GM10248 (cell line): ENCODE measurements at regions not wholly inside any gene's neighbourhood (a gene's known extent, or its start where the extent isn't known, plus 50 kb on each side); places are given as distances from the start of the nearest gene placed in this dataset.
"Not testable (repeated sequence)": the region's sequence is repeated elsewhere in the genome, so short reads cannot be mapped to it uniquely, and the experiment has no call there.

Source experiments
- CTCF ChIA-PET: fragments of 300-600 bp; sonication (Branson Sonifier 250); formaldehyde crosslinking; extraction: SDS; loops from one replicate; lab custom pipeline; 2021; ENCODE audit warnings: antibody characterized with exemption; lab: Yijun Ruan, JAX
- POLR2A ChIA-PET: fragments of 350-650 bp; sonication (Branson Sonifier 250); formaldehyde crosslinking; extraction: SDS; loops from one replicate; lab custom pipeline; 2020; ENCODE audit warnings: antibody characterized with exemption; lab: Yijun Ruan, JAX
- DNase-seq: peaks from one replicate; pipeline ENCODE4 v3.0.0; 2012; ENCODE audit errors: extremely low spot score
- CTCF ChIP-seq: IDR thresholded peaks from 2 replicates; pipeline ENCODE4 v1.5.1; 2012; ENCODE audit warnings: mild to moderate bottlenecking, low read depth; ENCODE audit errors: extremely low read depth, missing control alignments, control extremely low read depth

- no peak for DNase-seq
- TF ChIP-seq CTCF = no peak
- CTCF ChIA-PET = no interaction called here
- POLR2A ChIA-PET = no interaction called here
Measured at GRCh38 chr3:187507266-187507665, 139.1 kb downstream of the RTP4 start.

- no peak for TF ChIP-seq CTCF
- no peak for DNase-seq
- POLR2A ChIA-PET = no interaction called here
- CTCF ChIA-PET = no interaction called here
Measured at GRCh38 chr3:187504435-187504834, 136.2 kb downstream of the RTP4 start.

- DNase-seq = no peak
- TF ChIP-seq CTCF = no peak
- ChIA-PET CTCF (no interaction called here), POLR2A (no interaction called here)
Measured at GRCh38 chr3:187498211-187498724, 130.1 kb downstream of the RTP4 start.

GRCh38 chr3:187497052-187497451, 128.9 kb downstream of the RTP4 start:
- POLR2A ChIA-PET = no interaction called here
- no peak for DNase-seq
- CTCF ChIA-PET = no interaction called here
- TF ChIP-seq CTCF = no peak

GRCh38 chr3:187494056-187494455, 125.9 kb downstream of the RTP4 start:
- CTCF ChIA-PET = interaction anchor here (1.6 kb wide), 1 partner anchor 176 kb away, joined by 4 read pairs; no protein-coding TSS in a partner anchor
- POLR2A ChIA-PET, DNase-seq: not testable (repeated sequence)

GRCh38 chr3:187491371-187491770, 123.2 kb downstream of the RTP4 start:
- DNase-seq = no peak
- CTCF ChIA-PET = interaction anchor here (1.5 to 1.7 kb wide), 2 partner anchors 9 to 188 kb away, joined by 5 to 7 read pairs; no protein-coding TSS in a partner anchor
- no peak for TF ChIP-seq CTCF
- POLR2A ChIA-PET = no interaction called here

GRCh38 chr3:187490366-187490765, 122.2 kb downstream of the RTP4 start:
- ChIA-PET CTCF (interaction anchor here (1.5 to 1.7 kb wide), 2 partner anchors 8 to 189 kb away, joined by 5 to 7 read pairs; no protein-coding TSS in a partner anchor), POLR2A (no interaction called here)
- no peak for DNase-seq
- TF ChIP-seq CTCF = no peak
